CMK (cell line): ENCODE measurements at regions not wholly inside any gene's neighbourhood (a gene's known extent, or its start where the extent isn't known, plus 50 kb on each side); places are given as distances from the start of the nearest gene placed in this dataset.

Experiments
- DNase-seq: peaks from one replicate; pipeline ENCODE4 v3.0.0-alpha.2; 2010; ENCODE audit warnings: low read depth

- DNase-seq: no peak
Measured at GRCh38 chr6:143621876-143622605, 55.7 kb upstream of the PHACTR2 start.

GRCh38 chr6:143621159-143621873, 56.4 kb upstream of the PHACTR2 start:
- no peak for DNase-seq

GRCh38 chr6:143620447-143620846, 57.3 kb upstream of the PHACTR2 start:
- DNase-seq: no peak

GRCh38 chr6:143619824-143620401, 57.9 kb upstream of the PHACTR2 start:
- DNase-seq: no peak

DNA sequence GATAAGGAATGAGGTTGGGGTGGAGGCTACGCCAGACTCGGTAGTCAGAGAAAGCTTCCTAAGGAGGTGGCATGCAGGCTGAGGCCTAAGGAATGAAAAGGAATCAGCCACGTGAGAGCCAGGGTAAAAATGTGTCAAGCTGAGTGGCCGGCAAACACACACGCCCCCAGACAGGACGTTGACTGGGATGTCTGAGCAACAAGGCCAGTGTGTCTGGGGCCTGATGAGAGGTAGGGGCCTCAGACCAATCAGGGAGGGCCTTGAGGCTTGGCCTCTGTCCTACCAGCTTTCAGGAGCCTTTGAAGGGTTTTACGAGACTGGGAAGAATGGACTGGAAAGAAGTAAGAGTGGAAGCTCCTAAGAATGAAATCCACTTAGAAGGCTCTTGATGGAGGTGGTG, 61.0 kb upstream of the PHACTR2 start:
- no peak for DNase-seq

DNA sequence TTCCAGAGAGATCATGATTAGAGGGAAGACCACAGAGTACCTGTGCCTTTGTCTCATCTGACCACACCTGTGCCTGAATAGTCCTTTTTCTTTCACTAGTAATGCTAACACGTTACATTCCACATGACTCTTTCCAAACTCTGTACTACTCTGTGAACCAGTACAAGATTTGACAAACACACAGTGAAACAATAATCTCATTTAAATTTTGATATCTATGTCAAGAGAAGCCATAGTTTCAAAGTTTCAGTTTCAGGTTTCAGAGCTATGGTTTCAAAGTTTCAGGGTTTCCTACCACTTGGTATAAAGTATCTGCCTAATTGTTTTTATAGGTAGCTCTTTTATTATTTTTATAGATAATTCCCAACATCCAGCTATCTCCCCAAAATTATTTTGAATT, 62.0 kb upstream of the PHACTR2 start:
- DNase-seq: no peak

DNA sequence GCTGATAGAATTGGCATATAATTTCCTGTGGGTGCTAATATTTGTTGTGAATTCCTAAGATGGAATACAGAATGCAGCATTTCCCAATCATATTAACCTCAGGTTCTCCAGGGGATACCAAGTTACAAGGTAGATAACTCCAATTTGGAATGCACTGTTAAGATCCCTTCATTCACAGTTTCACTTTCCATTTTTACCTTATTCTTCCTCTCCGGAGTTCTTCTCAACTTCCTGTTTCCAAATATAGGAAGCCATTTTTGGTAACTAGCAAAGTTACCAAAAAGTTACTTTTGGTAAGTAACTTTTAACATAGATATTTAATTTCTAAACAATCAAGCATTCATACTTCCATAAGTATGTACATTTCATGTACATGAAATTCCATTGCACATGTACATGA, 63.5 kb upstream of the PHACTR2 start:
- DNase-seq: no peak

DNA sequence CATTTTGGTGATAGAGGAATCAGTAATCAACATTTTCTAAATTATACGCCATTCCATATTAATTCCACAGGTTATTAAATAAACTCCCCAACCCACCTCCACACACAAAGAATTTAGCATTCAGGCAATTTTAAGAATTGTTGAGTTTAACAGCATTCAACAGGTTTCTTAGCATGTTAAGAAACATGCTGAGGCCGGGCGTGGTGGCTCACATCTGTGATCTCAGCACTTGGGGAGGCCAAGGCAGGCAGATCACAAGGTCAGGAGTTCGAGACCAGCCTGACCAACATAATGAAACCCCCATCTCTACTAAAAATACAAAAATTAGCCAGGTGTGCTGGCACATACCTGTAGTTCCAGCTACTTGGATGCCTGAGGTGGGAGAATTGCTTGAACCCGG, 64.0 kb upstream of the PHACTR2 start:
- DNase-seq: no peak

DNA sequence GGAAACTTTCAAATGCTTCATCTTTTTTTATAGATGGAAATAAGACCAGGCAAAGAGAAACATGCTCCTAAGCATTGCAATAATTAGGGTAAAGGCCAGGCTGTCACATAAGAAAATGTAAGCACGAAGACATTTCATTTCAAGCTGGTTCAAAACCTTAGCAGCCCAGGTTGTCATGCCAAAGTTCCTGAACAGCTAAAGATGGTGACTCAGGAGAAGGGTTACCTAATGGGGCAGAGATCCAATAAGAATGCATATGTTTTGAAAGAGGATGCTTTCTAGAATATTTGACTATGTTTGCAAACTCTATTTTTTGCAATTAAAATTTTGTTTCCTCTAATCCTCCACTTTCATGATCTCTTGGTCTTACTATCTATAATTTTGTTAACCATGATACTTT, 65.6 kb upstream of the PHACTR2 start:
- no peak for DNase-seq

DNA sequence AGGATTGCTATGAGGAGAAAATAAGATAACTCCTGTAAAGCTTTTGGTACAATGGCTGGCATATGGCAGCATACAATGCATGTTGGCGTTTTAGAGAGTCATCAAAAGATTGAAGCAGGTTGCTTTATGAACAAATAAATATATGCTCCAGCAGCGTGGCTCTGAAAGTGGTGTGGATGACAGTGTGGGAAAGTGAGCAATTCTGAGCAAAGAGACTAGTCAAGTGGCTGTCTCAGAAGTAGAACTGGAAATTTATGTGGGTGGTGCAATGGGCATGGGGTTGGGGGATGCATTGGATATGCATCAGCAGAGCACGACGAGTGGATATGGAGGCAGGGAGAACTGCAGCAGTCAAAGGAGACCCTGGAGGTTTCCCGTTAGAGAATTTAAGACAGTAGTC, 66.2 kb upstream of the PHACTR2 start:
- no peak for DNase-seq

- no peak for DNase-seq
Measured at GRCh38 chr6:143609972-143610371, 67.8 kb upstream of the PHACTR2 start.

- no peak for DNase-seq
Measured at GRCh38 chr6:143609501-143609900, 68.3 kb upstream of the PHACTR2 start.

GRCh38 chr6:143608906-143609305, 68.9 kb upstream of the PHACTR2 start:
- no peak for DNase-seq

DNA sequence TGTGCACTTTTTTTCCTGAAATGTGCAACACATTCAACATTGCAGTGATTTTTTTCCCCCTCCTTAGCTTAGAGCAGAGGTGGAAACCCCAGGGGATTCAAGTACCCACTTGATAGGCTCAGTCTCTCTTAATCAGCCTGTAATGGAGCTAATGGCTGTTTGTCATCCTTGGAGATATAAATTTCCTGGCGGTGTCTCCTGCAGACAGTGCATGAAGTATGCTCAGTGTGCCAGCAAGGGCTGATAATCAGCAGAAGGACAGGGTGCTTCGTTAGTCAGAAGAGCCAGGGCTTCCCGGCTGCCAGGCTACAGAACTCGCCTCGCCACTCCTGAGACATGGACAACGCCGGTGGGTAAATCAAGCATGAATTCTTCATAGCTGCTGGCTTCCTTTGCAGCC, 69.8 kb upstream of the PHACTR2 start:
- DNase-seq: no peak

DNA sequence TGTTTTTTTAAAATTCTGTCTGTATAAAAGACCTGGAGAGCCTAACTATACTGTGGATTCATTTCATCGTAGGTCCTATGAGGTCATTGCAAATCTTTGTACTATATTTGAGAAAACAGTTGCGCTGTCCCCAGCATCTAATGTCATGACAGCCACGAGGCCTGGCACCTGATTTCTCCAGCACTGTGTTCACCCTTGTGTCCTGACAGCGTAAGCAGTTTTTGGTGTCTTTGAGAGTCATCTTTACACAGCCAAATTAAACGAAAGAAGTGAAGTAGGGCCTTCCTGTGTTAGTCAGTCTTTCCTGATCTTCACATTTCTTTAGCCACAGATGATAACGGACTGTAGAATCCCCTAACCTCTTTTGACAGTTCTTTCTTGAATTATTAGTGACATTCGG, 70.6 kb upstream of the PHACTR2 start:
- no peak for DNase-seq

- no peak for DNase-seq
Measured at GRCh38 chr6:143605906-143606521, 71.8 kb upstream of the PHACTR2 start.

DNA sequence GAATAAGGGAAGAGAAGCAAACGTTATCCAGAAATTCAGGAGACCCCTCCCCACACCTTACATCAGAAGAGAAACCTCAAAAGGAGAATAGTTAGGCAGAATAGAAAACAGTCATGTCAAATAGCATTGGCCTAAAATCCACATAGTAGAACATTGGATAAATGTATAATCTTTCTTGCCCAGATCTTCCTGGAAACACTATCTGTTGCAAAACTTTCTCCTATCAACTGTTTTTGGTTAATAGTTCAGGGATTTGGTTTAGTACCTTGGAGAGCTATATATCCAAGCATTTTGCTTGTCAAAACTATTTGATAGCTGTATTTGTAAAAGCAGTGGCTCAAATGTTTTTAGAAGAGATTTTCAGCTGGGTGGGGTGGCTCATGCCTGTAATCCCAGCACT, 74.3 kb upstream of the PHACTR2 start:
- DNase-seq: no peak

DNA sequence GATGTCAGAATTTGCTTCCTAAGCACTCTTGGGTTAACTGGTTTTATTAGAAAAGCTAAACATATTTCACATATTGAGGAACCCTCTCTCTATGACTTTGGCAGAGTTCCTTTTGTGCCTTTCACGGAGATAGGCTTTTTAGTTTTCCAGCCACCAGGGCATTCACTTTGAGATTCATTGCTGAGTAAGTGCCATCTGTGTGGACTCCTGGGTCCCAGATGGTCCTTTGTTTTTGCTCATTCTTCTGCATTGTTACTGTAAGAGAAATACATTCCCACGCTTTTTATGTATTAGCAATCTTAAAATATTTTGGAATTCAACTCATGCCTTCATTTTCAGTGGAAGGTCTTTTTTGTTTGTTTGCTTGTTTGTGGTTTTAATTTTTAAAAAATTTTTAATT, 76.3 kb upstream of the PHACTR2 start:
- DNase-seq: no peak

DNA sequence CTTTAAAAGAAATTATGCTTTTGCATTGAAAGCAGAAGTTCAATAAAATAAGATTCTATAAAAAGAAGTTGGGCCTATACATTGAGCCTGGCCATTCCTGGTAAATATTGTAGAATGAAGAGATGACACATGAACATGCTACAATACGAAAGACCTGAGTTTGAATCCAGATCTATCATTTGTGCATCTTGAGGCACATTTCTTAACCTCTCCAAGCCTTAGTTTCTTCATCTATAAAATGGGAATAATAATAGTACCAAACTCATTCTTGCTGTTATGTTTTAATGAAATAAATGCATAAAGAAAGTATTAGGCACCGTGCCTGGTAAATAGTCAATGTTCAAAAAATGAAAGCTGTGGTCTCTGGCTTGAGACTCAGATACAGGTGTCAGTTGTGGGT, 76.9 kb upstream of the PHACTR2 start:
- no peak for DNase-seq

DNA sequence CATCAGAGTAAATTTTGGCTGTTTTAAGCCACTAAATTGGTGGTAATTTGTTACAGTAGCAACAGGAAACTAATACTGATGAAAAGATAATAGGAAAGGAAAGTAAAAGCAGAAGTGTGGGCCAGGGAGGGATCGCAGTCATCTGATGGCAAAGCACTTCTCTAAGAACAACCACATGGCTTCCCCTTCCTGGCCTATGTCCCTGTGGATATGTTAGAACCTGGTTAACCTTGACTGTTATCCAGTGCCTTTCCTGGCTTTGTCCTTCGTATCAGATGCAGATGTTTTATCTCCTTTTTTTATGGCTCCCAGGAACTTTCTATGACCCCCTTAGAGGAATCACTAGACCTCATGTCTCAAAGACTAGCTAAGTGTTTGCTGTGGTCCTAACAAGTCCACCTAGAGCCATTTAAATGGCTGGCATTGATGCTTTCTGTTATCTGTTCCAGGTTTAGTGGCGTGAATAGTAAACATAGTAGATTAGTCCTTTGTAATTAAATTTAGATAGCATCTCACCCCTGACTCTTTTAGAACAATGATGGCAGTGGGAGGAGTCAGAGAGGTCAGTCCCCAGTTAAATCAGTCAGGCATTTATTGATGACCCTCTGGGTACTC, 79.2 kb upstream of the PHACTR2 start:
- no peak for DNase-seq

DNA sequence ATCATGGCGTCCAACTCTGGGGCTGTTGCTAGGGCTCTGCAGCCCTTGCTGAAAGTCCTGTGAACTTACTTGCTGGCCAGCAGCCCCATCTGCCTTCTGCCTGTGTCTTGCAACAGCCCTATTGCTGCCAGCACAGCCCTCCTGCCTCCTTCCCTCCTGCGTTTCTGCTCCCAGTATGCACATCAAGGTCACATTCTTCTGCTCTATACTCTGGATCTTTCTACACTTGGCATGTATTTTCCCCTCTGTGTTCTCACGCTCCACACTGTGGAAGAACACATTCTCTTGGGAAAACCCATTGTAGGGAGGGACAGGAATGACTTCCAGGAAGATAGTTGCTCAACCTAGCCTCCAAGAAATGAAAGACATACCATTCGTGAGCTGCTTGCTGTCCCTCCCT, 80.9 kb upstream of the PHACTR2 start:
- DNase-seq: no peak

GRCh38 chr6:143595251-143596036, 82.3 kb upstream of the PHACTR2 start:
- no peak for DNase-seq
